Esophagus squamous epithelium (tissue), 4 donors: ENCODE measurements at regions not wholly inside any gene's neighbourhood (a gene's known extent, or its start where the extent isn't known, plus 50 kb on each side); places are given as distances from the start of the nearest gene placed in this dataset.

Experiments
- CTCF ChIP-seq, 6 experiments: fragments of 450-650 bp in 4 of 6; fragments of 200-600 bp in 2 of 6; sonication (generic) in 2 of 6; IDR thresholded peaks; one replicate each; pipeline ENCODE4 v1.5.1; 2016 to 2019; ENCODE audit warnings: antibody characterized with exemption in 6 of 6, mild to moderate bottlenecking in 4 of 6, moderate library complexity in 4 of 6
- POLR2A ChIP-seq, 4 donors: fragments of 450-650 bp; IDR thresholded peaks; one replicate each; pipeline ENCODE4 v1.6.1; 2017; ENCODE audit warnings: antibody characterized with exemption in 4 of 4, mild to moderate bottlenecking in 4 of 4, moderate library complexity in 3 of 4

DNA sequence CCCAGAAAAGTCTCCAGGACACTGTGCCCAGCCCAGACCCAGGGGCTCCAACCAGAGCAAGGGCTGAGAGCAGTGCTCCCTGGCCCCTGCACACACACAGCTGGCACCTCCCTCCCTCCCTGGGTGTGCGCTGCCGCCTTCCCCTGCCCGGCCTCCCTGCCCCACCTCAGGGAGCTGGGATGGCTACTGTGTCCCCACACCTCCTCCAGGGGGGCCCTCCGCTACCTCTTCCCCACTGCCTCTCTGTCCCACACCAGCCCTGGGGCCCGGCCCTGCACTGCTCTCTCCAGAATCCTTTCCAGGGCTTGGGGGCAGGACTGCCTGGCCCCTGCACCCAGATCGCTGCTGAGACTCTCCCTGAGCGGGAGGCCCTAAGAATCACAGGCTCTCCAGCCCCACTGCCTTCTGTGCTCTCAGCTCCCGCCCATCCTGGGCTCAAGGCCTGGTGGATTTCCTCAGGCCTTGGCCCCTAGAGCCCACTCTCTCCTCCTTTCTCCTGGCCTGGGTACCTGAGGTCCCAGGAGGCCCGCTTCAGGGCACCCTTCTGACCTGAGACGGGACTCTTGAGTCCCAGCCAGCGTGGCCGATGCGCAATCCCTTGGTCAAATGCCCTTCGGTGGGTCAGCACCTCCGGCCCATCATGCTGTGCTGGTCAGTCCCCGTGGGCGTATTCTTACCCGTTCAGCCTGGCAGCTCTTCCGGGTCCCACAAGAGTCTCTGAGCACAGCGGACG lies 276.8 kb upstream of the HDAC4 start:
- TF ChIP-seq CTCF (IDR thresholded peaks at IDR 0.05) (no peak), POLR2A (IDR thresholded peaks at IDR 0.05) (no peak)
